GM12875 (cell line): ENCODE measurements at regions not wholly inside any gene's neighbourhood (a gene's known extent, or its start where the extent isn't known, plus 50 kb on each side); places are given as distances from the start of the nearest gene placed in this dataset.
A peak's percentile ranks its signal among the peaks of the same experiment; 100 is the strongest.
"Not testable (repeated sequence)": the region's sequence is repeated elsewhere in the genome, so short reads cannot be mapped to it uniquely, and the experiment has no call there.

ENCODE experiments used
- H3K4me3 ChIP-seq: one replicate; pipeline ENCODE4 v1.5.1; 2011; ENCODE audit warnings: low read depth, low read length, control low read depth
- TF ChIP-seq, protein P1 (sequence below): IDR thresholded peaks from 2 replicates; pipeline ENCODE4 v1.5.1; 2011; ENCODE audit warnings: low read depth, mild to moderate bottlenecking, control low read depth, inconsistent platforms, low read length, moderate library complexity, borderline replicate concordance; ENCODE audit not compliant: insufficient read depth

GRCh38 chr11:3476084-3476936 lies 97.4 kb upstream of the ZNF195 start:
- TF ChIP-seq, protein P1, sequence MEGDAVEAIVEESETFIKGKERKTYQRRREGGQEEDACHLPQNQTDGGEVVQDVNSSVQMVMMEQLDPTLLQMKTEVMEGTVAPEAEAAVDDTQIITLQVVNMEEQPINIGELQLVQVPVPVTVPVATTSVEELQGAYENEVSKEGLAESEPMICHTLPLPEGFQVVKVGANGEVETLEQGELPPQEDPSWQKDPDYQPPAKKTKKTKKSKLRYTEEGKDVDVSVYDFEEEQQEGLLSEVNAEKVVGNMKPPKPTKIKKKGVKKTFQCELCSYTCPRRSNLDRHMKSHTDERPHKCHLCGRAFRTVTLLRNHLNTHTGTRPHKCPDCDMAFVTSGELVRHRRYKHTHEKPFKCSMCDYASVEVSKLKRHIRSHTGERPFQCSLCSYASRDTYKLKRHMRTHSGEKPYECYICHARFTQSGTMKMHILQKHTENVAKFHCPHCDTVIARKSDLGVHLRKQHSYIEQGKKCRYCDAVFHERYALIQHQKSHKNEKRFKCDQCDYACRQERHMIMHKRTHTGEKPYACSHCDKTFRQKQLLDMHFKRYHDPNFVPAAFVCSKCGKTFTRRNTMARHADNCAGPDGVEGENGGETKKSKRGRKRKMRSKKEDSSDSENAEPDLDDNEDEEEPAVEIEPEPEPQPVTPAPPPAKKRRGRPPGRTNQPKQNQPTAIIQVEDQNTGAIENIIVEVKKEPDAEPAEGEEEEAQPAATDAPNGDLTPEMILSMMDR = 0 out of 2 replicates have a peak, but pooled peaks have one; percentile 16
- not testable (repeated sequence) for H3K4me3 ChIP-seq

- H3K4me3 ChIP-seq = not testable (repeated sequence)
Observed at GRCh38 chr11:3468963-3469362, 90.0 kb upstream of the ZNF195 start.

DNA sequence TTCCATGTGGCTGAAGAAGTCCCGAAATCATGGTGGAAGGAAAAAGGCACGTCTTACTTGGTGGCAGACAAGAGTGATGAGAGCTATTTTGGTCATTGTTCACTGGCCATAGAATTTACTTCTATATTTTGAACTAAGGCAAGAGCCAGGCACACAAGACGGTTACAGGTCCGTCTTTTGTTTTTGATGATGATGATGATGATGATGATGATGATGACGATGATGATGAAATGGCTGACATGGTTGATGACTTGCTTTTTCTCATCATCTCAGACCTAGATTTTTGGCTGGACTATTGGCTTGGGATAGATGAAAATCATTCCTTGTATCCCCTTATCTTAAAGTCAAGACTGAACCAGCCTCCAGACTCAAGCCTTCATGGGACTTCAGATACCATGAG lies 88.7 kb upstream of the ZNF195 start:
- not testable (repeated sequence) for H3K4me3 ChIP-seq

DNA sequence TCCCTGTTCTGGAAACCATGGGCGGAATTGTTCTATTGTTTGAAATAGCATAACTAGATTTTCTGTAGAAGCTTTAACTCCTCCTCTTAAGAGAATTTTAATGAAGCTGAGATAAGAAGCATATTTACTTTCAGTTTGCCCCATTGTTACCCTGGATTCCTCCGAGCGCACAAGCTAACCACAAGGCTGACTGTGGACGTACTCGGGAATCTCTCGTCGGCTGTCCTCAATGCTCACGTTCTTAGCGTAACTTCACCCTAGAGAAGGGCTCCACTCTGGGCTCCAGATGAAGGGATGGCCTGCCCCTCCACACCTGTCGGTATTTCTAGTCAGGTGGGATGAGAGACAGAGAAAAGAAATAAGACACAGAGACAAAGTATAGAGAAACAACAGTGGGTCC lies 76.7 kb upstream of the ZNF195 start:
- H3K4me3 ChIP-seq = not testable (repeated sequence)

- TF ChIP-seq, protein P1 = peak; percentile 53
- not testable (repeated sequence) for H3K4me3 ChIP-seq
Observed at GRCh38 chr11:3454844-3455243, 75.9 kb upstream of the ZNF195 start.

DNA sequence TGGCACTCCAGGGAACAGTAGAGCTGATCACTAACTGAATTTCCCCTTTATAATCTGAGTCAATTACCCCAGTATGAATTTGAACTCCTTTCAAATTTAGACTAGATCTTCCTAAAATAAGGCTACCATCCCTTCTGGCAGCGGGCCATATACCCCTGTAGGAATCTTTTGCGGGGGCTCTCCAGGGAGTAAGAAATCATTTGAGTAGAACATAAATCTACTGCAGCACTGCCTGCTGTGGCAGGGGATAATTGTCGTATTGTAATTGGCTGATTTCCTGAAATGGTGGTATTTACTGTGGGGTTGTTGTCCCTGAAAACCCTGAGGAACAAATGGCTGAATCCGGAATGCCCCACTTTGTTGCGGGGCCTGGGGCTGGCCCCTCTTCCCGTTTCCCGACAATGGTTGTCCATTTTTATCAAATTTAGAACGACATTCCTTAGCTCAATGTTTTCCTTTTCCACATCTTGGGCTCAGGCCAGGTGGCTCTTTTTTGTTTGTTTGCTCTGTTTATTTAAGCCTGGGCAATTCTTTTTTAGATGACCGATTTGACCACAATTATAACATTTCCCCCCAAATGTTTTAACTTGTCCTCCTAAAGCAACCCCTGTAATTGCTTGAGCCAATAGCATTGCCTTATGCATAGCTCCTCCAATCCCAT lies 74.8 kb upstream of the ZNF195 start:
- H3K4me3 ChIP-seq = not testable (repeated sequence)

DNA sequence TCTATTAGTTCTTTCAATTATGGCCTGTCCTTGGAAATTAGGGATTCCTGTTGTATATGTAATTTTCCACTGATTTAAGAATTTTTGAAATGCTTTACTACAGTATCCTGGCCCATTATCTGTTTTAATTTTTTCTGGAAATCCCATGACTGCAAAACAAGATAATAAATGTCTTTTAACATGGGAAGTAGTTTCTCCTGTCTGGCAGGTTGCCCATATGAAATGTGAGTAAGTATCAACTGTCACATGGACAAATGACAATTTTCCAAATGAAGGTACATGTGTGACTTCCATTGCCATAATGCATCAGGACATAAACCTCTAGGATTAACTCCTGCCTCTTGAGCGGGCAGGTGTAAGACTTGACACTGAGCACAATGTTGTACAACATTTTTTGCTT lies 71.9 kb upstream of the ZNF195 start:
- H3K4me3 ChIP-seq = not testable (repeated sequence)

DNA sequence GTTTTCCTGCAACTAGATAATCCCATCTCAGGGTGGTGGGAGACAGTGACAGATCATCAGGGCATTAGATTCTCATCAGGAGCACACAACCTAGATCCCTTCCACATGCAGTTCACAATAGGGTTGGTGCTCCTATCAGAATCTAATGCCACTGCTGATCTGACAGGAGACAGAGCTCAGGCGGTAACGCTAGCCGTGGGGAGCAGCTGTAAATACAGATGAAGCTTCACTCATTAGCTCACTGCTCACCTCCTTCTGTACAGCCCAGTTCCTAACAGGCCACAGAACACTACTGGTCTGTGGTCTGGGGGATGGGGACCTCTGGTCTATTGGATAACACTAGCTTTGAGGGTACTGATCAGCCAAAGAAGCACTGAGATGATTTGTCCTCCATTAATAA lies 66.6 kb upstream of the ZNF195 start:
- H3K4me3 ChIP-seq = not testable (repeated sequence)

- H3K4me3 ChIP-seq = not testable (repeated sequence)
Observed at GRCh38 chr11:3444420-3444744, 65.4 kb upstream of the ZNF195 start.

DNA sequence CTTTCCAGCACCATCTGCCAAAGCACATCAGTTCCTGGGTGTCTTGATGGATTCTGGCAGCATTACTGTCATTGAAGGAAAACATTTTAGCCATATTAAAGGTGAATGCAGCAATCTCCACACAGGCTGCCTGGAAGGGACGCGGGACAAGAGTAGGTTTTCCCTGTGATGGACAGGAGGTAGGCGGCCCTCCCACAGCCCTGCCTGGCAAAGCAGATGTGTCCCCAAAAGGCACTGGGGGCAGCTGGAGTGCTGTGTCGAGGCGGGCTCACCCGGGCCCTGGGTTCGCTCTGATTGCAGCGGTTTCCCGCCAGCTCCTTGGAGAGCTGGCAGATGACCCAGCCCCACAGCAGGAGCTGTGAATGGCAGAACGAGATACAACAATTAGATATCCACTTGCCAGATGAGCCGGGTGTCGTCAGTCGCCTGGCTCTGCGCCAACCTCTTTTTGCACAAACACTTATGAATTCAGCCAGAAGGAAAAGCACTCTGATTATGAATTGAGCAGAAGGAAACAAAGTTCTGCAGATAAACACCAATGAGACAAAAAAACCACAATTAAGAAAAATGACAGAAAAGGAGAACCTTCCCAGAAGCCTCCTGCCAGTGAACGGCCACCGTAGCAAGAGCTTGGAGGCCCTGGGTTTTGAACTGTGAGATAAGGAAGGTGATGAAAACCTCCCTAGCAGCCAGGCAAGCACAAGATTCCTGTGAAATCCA lies 64.9 kb upstream of the ZNF195 start:
- not testable (repeated sequence) for H3K4me3 ChIP-seq

DNA sequence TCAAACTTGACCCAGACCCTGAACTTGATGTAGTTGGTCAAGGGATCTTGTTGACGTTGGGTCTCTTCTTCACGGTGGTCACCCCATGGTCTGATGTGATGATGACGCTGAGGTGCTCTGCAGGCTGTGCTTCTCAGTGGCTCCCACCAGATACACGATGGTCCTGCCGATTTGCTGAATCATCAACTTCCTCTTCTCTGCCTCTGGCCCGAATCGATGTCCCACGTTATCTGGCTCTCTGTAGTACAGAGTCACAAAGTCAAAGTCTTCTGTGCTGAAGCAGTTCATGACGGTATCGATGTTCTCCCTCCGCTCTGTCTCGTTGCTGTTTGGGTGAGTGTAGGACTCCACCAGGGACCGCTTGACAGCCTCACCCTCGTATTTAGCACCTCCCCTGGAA lies 58.5 kb upstream of the ZNF195 start:
- not testable (repeated sequence) for H3K4me3 ChIP-seq

DNA sequence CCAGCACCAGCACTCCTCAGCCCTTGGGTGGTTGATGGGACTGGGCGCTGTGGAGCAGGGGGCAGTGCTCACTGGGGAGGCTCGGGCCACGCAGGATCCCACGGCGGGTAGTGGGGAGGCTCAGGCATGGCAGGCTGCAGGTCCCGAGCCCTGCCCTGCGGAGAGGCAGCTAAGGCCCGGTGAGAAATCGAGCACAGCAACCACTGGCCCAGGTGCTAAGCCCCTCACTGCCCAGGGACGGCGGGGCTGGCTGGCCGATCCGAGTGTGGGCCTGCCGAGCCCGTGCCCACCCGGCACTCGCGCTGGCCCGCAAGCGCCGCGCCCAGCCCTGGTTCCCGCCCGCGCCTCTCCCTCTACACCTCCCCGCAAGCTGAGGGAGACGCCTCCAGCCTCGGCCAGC lies 56.0 kb upstream of the ZNF195 start:
- TF ChIP-seq, protein P1 = no peak
- H3K4me3 ChIP-seq = no peak overlapping the region

DNA sequence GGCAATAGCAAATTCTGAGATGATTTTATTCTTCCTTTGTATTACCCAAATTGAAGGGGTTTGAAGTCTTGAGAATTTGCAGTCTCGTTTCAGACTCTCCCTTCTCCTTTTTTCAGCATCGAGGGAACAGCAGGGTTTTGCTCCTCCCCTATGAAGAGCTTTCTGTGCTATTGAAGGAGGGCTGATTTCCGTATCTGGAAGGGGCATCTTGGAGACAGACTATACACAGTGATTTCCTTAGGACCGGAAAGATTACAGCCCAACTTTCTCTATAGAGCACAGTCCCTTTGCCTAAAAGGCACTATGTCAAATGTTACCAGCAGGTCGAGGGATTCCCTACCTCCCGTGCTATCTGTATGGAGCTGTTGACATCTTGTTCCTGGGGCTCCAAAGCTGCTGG lies 50.2 kb upstream of the ZNF195 start:
- not testable (repeated sequence) for H3K4me3 ChIP-seq
